HepG2 (cell line): ENCODE measurements at regions not wholly inside any gene's neighbourhood (a gene's known extent, or its start where the extent isn't known, plus 50 kb on each side); places are given as distances from the start of the nearest gene placed in this dataset.

Experiments used
- ATAC-seq: fragments of 200-7000 bp; cut with Tn5 transposase; 3 replicates; pipeline ENCODE4 v1.9.1; 2020; ENCODE audit warnings: mild to moderate bottlenecking, moderate library complexity
- BruUV-seq: library from RNA; stranded (reverse); fragments of 400-500 nt; replicated peaks from 2 replicates; lab custom pipeline; 2021; lab: Mats Ljungman, UMichigan
- CTCF ChIA-PET: fragments of 300-600 bp; formaldehyde crosslinking; extraction: SDS; loops from one replicate; lab custom pipeline; 2021; ENCODE audit warnings: low total read pairs, inconsistent platforms, low intra/inter-chr PET ratio; lab: Yijun Ruan, JAX
- POLR2A ChIA-PET: fragments of 350-600 bp; sonication (Branson Sonifier 250); formaldehyde crosslinking; loops from one replicate; lab custom pipeline; 2020; ENCODE audit warnings: antibody characterized with exemption, inconsistent platforms; lab: Yijun Ruan, JAX
- DNase-seq: peaks from one replicate; pipeline ENCODE4 v3.0.0-alpha.2; 2015; ENCODE audit warnings: low spot score
- FAIRE-seq: peaks from 3 replicates; lab custom pipeline; 2011; peaks lifted over from hg19 to GRCh38; lab: Jason Lieb, UNC
- H2AFZ ChIP-seq: one replicate; pipeline ENCODE4 v1.6.1; 2011; ENCODE audit warnings: low read length, inconsistent platforms
- H3K27ac ChIP-seq: fragments of 300-600 bp; 3 replicates; pipeline ENCODE4 v1.8.0; 2011; ENCODE audit warnings: mixed run types, mild to moderate bottlenecking, mixed read lengths, low read length, inconsistent platforms; ENCODE audit not compliant: insufficient read depth; ENCODE audit errors: extremely low read length
- H3K27me3 ChIP-seq, 2 experiments: fragments of 200-600 bp in 1 of 2; 2 replicates in 1 of 2; 3 replicates in 1 of 2; pipeline versions ENCODE4 v1.6.0 to v1.8.0; 2011; ENCODE audit warnings: low read length in 2 of 2, mild to moderate bottlenecking in 2 of 2, moderate library complexity in 2 of 2, inconsistent platforms in 1 of 2; ENCODE audit not compliant: insufficient read depth in 2 of 2, control insufficient read depth in 1 of 2
- H3K36me3 ChIP-seq, 2 experiments: fragments of 200-600 bp in 1 of 2; replicated peaks in 1 of 2; 2 replicates in 1 of 2; 3 replicates in 1 of 2; pipeline versions ENCODE4 v1.5.1 to v1.8.0; 2011; ENCODE audit warnings: low read length in 2 of 2, inconsistent platforms in 1 of 2; ENCODE audit not compliant: insufficient read depth in 2 of 2, control insufficient read depth in 1 of 2
- H3K4me1 ChIP-seq: 2 replicates; pipeline ENCODE4 v1.5.1; 2012; ENCODE audit warnings: low read length, inconsistent platforms; ENCODE audit not compliant: insufficient read depth
- H3K4me2 ChIP-seq: 2 replicates; pipeline ENCODE4 v1.6.0; 2011; ENCODE audit warnings: low read depth, low read length, inconsistent platforms
- H3K4me3 ChIP-seq, 3 experiments: fragments of 200-600 bp in 1 of 3; sonication (generic), shearing (Covaris generic) in 1 of 3; replicated peaks in 1 of 3; 2 replicates each; pipeline ENCODE4 v1.5.1; 2011 to 2016; ENCODE audit warnings: low read length in 3 of 3, inconsistent platforms in 2 of 3, low read depth in 2 of 3, mild to moderate bottlenecking in 2 of 3, control low read depth in 1 of 3, mixed read lengths in 1 of 3; ENCODE audit not compliant: insufficient read depth in 1 of 3
- H3K79me2 ChIP-seq: one replicate; pipeline ENCODE4 v1.6.1; 2011; ENCODE audit warnings: low read length, inconsistent platforms; ENCODE audit not compliant: insufficient read depth
- H3K9ac ChIP-seq: 2 replicates; pipeline ENCODE4 v1.6.0; 2011; ENCODE audit warnings: mild to moderate bottlenecking, low read depth, low read length, inconsistent platforms; ENCODE audit not compliant: insufficient read depth
- H3K9me3 ChIP-seq: 2 replicates; pipeline ENCODE4 v1.5.1; 2012; ENCODE audit warnings: mild to moderate bottlenecking, low read length
- H4K20me1 ChIP-seq: 2 replicates; pipeline ENCODE4 v1.6.0; 2011; ENCODE audit warnings: inconsistent platforms, mild to moderate bottlenecking, low read length, moderate library complexity; ENCODE audit not compliant: insufficient read depth
- AGO1 ChIP-seq: fragments of 200-400 bp; formaldehyde crosslinking; IDR thresholded peaks from 2 replicates; pipeline ENCODE4 v1.6.1; 2017; ENCODE audit warnings: mild to moderate bottlenecking, low read depth, low read length, moderate library complexity; ENCODE audit not compliant: poor library complexity, severe bottlenecking
- ARID2 ChIP-seq: sonication (generic); formaldehyde crosslinking; IDR thresholded peaks from 2 replicates; pipeline ENCODE4 v1.8.1; 2022; ENCODE audit warnings: mild to moderate bottlenecking, missing genetic modification reagents, borderline replicate concordance
- ATF1 ChIP-seq: IDR thresholded peaks from 2 replicates; pipeline ENCODE4 v1.6.1; 2016; ENCODE audit warnings: mild to moderate bottlenecking, control low read depth
- CSRNP2 ChIP-seq: sonication (generic); formaldehyde crosslinking; conservative IDR thresholded peaks from 2 replicates; pipeline ENCODE4 v1.8.0; 2022; ENCODE audit warnings: low read depth, missing genetic modification reagents
- ETS1 ChIP-seq: sonication (generic); formaldehyde crosslinking; IDR thresholded peaks from 2 replicates; pipeline ENCODE4 v1.4.0; 2020; ENCODE audit warnings: missing genetic modification reagents
- HDAC6 ChIP-seq: fragments of 200-600 bp; sonication (generic); IDR thresholded peaks from 2 replicates; pipeline ENCODE4 v1.7.0; 2017; ENCODE audit warnings: mild to moderate bottlenecking, antibody characterized with exemption, low read length, low read depth
- JARID2 ChIP-seq: sonication (generic); formaldehyde crosslinking; IDR thresholded peaks from 2 replicates; pipeline ENCODE4 v1.8.1; 2023; ENCODE audit warnings: missing genetic modification reagents, inconsistent platforms; ENCODE audit not compliant: insufficient replicate concordance
- PCBP2 ChIP-seq: fragments of 200-400 bp; formaldehyde crosslinking; optimal IDR thresholded peaks from 2 replicates; pipeline ENCODE3; 2018; ENCODE audit warnings: low read length, low read depth; ENCODE audit not compliant: poor library complexity, severe bottlenecking
- RNF2 ChIP-seq: fragments of 450-650 bp; conservative IDR thresholded peaks from 2 replicates; pipeline ENCODE4 v1.6.1; 2016; ENCODE audit warnings: low read depth
- TFE3 ChIP-seq: IDR thresholded peaks from 2 replicates; pipeline ENCODE4 v1.6.1; 2016
- TRIM22 ChIP-seq: fragments of 450-650 bp; IDR thresholded peaks from 2 replicates; pipeline ENCODE4 v1.6.1; 2017
- ZNF101 ChIP-seq: sonication (generic); formaldehyde crosslinking; IDR thresholded peaks from 2 replicates; pipeline ENCODE4 v1.4.0; 2020; ENCODE audit warnings: mild to moderate bottlenecking, low read depth, missing genetic modification reagents, borderline replicate concordance
- ZNF124 ChIP-seq: sonication (generic); formaldehyde crosslinking; IDR thresholded peaks from 2 replicates; pipeline ENCODE4 v1.4.0; 2020; ENCODE audit warnings: missing genetic modification reagents
- ZNF33B ChIP-seq: sonication (generic); formaldehyde crosslinking; IDR thresholded peaks from 2 replicates; pipeline ENCODE4 v1.5.1; 2020; ENCODE audit warnings: mild to moderate bottlenecking, missing genetic modification reagents
- ZNF512B ChIP-seq: sonication (generic); formaldehyde crosslinking; IDR thresholded peaks from 2 replicates; pipeline ENCODE4 v1.5.1; 2020; ENCODE audit warnings: missing genetic modification reagents, mild to moderate bottlenecking, borderline replicate concordance
- ZNF567 ChIP-seq: sonication (generic); formaldehyde crosslinking; IDR thresholded peaks from 2 replicates; pipeline ENCODE4 v1.8.1; 2023; ENCODE audit warnings: mild to moderate bottlenecking, missing genetic modification reagents, borderline replicate concordance
- ZNF619 ChIP-seq: sonication (generic); formaldehyde crosslinking; IDR thresholded peaks from 2 replicates; pipeline ENCODE4 v1.4.0; 2020; ENCODE audit warnings: mild to moderate bottlenecking, missing genetic modification reagents
- ZNF772 ChIP-seq: sonication (generic); formaldehyde crosslinking; IDR thresholded peaks from 2 replicates; pipeline ENCODE4 v1.5.0; 2020; ENCODE audit warnings: mild to moderate bottlenecking, missing genetic modification reagents
- WGBS: methylation state at CpG from one replicate; pipeline ENCODE4 v1.1.6; 2017; ENCODE audit warnings: low lambda C conversion rate; 5-methylcytosine and 5-hydroxymethylcytosine counted together
- in situ Hi-C: cut with HindIII; loops from 2 replicates; pipeline ENCODE4 v1.10.0; 2017; ENCODE audit warnings: low pct_unique_long_range_greater_than_20kb; ENCODE audit not compliant: extremely low pct_ligation_motif_present
- intact Hi-C: fragments of 100-400 bp; cut with micrococcal nuclease; formaldehyde crosslinking; loops from one replicate; pipeline ENCODE4 v1.10.0; 2022; ENCODE audit not compliant: unreplicated experiment

- FAIRE-seq (no peak), DNase-seq (no peak), ATAC-seq (no peak)
- no TSS peak for BruUV-seq
- Histone ChIP-seq H3K36me3 (no peaks in the 10 kb centered on the region), H3K79me2 (no peaks in the 10 kb centered on the region), H3K9me3 (0 out of 2 replicates have a peak, but pooled peaks cover 4% of the 10 kb centered on the region), H3K4me3 (no peak overlapping the region), H3K27me3 (no peaks in the 10 kb centered on the region), H4K20me1 (no peaks in the 10 kb centered on the region), H2AFZ (no peak overlapping the region), H3K4me2 (no peak overlapping the region), H3K9ac (no peak overlapping the region), H3K4me1 (no peaks in the 10 kb centered on the region), H3K27ac (no peak overlapping the region)
- WGBS, result 23% methylated on average over 2 of the region's 2 CpGs
- CTCF ChIA-PET, result no interaction called here
- intact Hi-C loops (no loop called here), in situ Hi-C loops (no loop called here)
- POLR2A ChIA-PET, result no interaction called here
- TF ChIP-seq PCBP2 (no peak), ZNF101 (no peak), TRIM22 (no peak), ZNF33B (no peak), ZNF772 (CRISPR knock-in tag) (no peak), ATF1 (CRISPR knock-in tag) (no peak), ZNF512B (CRISPR knock-in tag) (no peak), CSRNP2 (CRISPR knock-in tag) (no peak), ZNF567 (CRISPR knock-in tag) (no peak), ZNF124 (CRISPR knock-in tag) (no peak), TFE3 (CRISPR knock-in tag) (no peak), ARID2 (CRISPR knock-in tag) (no peak), ZNF619 (CRISPR knock-in tag) (no peak), HDAC6 (no peak), JARID2 (no peak), AGO1 (no peak), ETS1 (CRISPR knock-in tag) (no peak), RNF2 (no peak)
Measured at GRCh38 chr3:18666655-18667054, 241.5 kb upstream of the SATB1 start.
